H1 (cell line): ENCODE measurements at regions not wholly inside any gene's neighbourhood (a gene's known extent, or its start where the extent isn't known, plus 50 kb on each side); places are given as distances from the start of the nearest gene placed in this dataset.

Source experiments
- CTCF ChIA-PET: fragments of 300-600 bp; sonication (Branson Sonifier 250); formaldehyde crosslinking; loops from one replicate; lab custom pipeline; 2021; ENCODE audit not compliant: partially characterized antibody; lab: Charles Lee
- POLR2A ChIA-PET: fragments of 300-600 bp; sonication (Branson Sonifier 250); formaldehyde crosslinking; loops from one replicate; lab custom pipeline; 2021; ENCODE audit warnings: inconsistent platforms; ENCODE audit not compliant: partially characterized antibody; lab: Charles Lee
- DNase-seq, 2 experiments: peaks; one replicate each; pipeline versions ENCODE4 v3.0.0 to v3.0.0-alpha.2; 2010 to 2022; ENCODE audit warnings: low spot score in 2 of 2, low read depth in 1 of 2, mixed read lengths in 1 of 2
- FAIRE-seq: peaks from 2 replicates; lab custom pipeline; 2011; peaks lifted over from hg19 to GRCh38; lab: Jason Lieb, UNC
- H2AFZ ChIP-seq: 2 replicates; pipeline ENCODE4 v1.8.1; 2012; ENCODE audit warnings: low read length, inconsistent platforms
- H2AK5ac ChIP-seq: 2 replicates; pipeline ENCODE4 v1.6.1; 2013; ENCODE audit warnings: low read depth, low read length
- H2BK120ac ChIP-seq: replicated peaks from 2 replicates; pipeline ENCODE3; 2013; ENCODE audit warnings: low read depth, low read length, inconsistent platforms
- H2BK12ac ChIP-seq: 2 replicates; pipeline ENCODE4 v1.6.1; 2013; ENCODE audit warnings: low read depth, low read length
- H2BK15ac ChIP-seq: 2 replicates; pipeline ENCODE4 v1.6.1; 2013; ENCODE audit warnings: low read length
- H2BK20ac ChIP-seq: 2 replicates; pipeline ENCODE4 v1.6.1; 2013; ENCODE audit warnings: low read length
- H2BK5ac ChIP-seq: 2 replicates; pipeline ENCODE4 v1.6.1; 2013; ENCODE audit warnings: low read depth, low read length
- H3K14ac ChIP-seq: 2 replicates; pipeline ENCODE4 v1.6.1; 2013; ENCODE audit warnings: inconsistent platforms; ENCODE audit not compliant: insufficient read length
- H3K18ac ChIP-seq: 2 replicates; pipeline ENCODE4 v1.6.1; 2013; ENCODE audit warnings: low read length; ENCODE audit errors: extremely low read depth
- H3K23ac ChIP-seq: 2 replicates; pipeline ENCODE4 v1.6.1; 2013; ENCODE audit warnings: inconsistent platforms; ENCODE audit not compliant: insufficient read length
- H3K23me2 ChIP-seq: 2 replicates; pipeline ENCODE4 v1.6.1; 2013; ENCODE audit warnings: low read depth, low read length
- H3K27ac ChIP-seq: 2 replicates; pipeline ENCODE4 v1.6.1; 2011; ENCODE audit warnings: low read depth, low read length, inconsistent platforms
- H3K27me3 ChIP-seq, 4 experiments: replicated peaks in 1 of 4; 1 replicate in 1 of 4; 2 replicates in 3 of 4; pipeline versions ENCODE4 v1.6.1 to v1.8.1; 2011 to 2013; ENCODE audit warnings: low read length in 3 of 4, mild to moderate bottlenecking in 3 of 4, inconsistent platforms in 2 of 4, mixed read lengths in 2 of 4, moderate library complexity in 1 of 4; ENCODE audit not compliant: control insufficient read depth in 3 of 4, insufficient read depth in 3 of 4; ENCODE audit errors: extremely low read depth in 1 of 4
- H3K36me3 ChIP-seq, 4 experiments: 2 replicates each; pipeline versions ENCODE4 v1.6.1 to v1.8.1; 2011 to 2013; ENCODE audit warnings: mild to moderate bottlenecking in 4 of 4, low read length in 3 of 4, moderate library complexity in 2 of 4, control low read depth in 1 of 4, inconsistent platforms in 1 of 4; ENCODE audit not compliant: insufficient read depth in 4 of 4, control insufficient read depth in 2 of 4
- H3K4ac ChIP-seq: replicated peaks from 2 replicates; pipeline ENCODE3; 2013; ENCODE audit warnings: low read length, low read depth, mixed read lengths, inconsistent platforms; ENCODE audit not compliant: insufficient read length
- H3K4me1 ChIP-seq, 4 experiments: replicated peaks in 1 of 4; 1 replicate in 1 of 4; 2 replicates in 3 of 4; pipeline versions ENCODE4 v1.6.1 to v1.8.1; 2011 to 2013; ENCODE audit warnings: low read length in 3 of 4, inconsistent platforms in 2 of 4, mixed read lengths in 1 of 4; ENCODE audit not compliant: insufficient read depth in 4 of 4, control insufficient read depth in 3 of 4
- H3K4me2 ChIP-seq, 2 experiments: 2 replicates each; pipeline versions ENCODE4 v1.6.1 to v1.8.1; 2011 to 2013; ENCODE audit warnings: low read depth in 2 of 2, low read length in 2 of 2, control low read depth in 1 of 2, inconsistent platforms in 1 of 2, mild to moderate bottlenecking in 1 of 2; ENCODE audit not compliant: insufficient read depth in 1 of 2
- H3K4me3 ChIP-seq, 4 experiments: fragments of 200-600, 300-600 bp in 1 of 4; sonication (generic), shearing (Covaris generic), sonication (Bioruptor Twin) in 1 of 4; 2 replicates each; pipeline versions ENCODE4 v1.5.1 to v1.8.1; 2011 to 2016; ENCODE audit warnings: low read length in 4 of 4, low read depth in 3 of 4, control low read depth in 2 of 4, inconsistent platforms in 2 of 4, mild to moderate bottlenecking in 2 of 4, mixed read lengths in 1 of 4, moderate library complexity in 1 of 4; ENCODE audit not compliant: insufficient read depth in 2 of 4; ENCODE audit errors: extremely low read depth in 1 of 4
- H3K56ac ChIP-seq: replicated peaks from 2 replicates; pipeline ENCODE3; 2013; ENCODE audit warnings: low read depth, mild to moderate bottlenecking, mixed read lengths, low read length, inconsistent platforms; ENCODE audit not compliant: insufficient read length
- H3K79me1 ChIP-seq: 2 replicates; pipeline ENCODE4 v1.6.1; 2013; ENCODE audit warnings: low read depth, low read length, control low read depth
- H3K79me2 ChIP-seq, 2 experiments: 2 replicates each; pipeline versions ENCODE4 v1.6.1 to v1.8.1; 2012 to 2013; ENCODE audit warnings: low read length in 2 of 2, mild to moderate bottlenecking in 2 of 2, inconsistent platforms in 1 of 2; ENCODE audit not compliant: insufficient read depth in 2 of 2, control insufficient read depth in 1 of 2
- H3K9ac ChIP-seq, 4 experiments: replicated peaks in 1 of 4; 1 replicate in 1 of 4; 2 replicates in 3 of 4; pipeline versions ENCODE4 v1.6.1 to v1.8.1; 2011 to 2013; ENCODE audit warnings: low read depth in 3 of 4, low read length in 3 of 4, control low read depth in 2 of 4, mild to moderate bottlenecking in 2 of 4, moderate library complexity in 2 of 4, inconsistent platforms in 1 of 4; ENCODE audit errors: extremely low read depth in 1 of 4
- H3K9me3 ChIP-seq, 2 experiments: 2 replicates each; pipeline versions ENCODE4 v1.6.1 to v1.8.1; 2012 to 2013; ENCODE audit warnings: mild to moderate bottlenecking in 2 of 2, moderate library complexity in 2 of 2, control low read depth in 1 of 2, inconsistent platforms in 1 of 2, low read depth in 1 of 2, low read length in 1 of 2, mixed read lengths in 1 of 2; ENCODE audit not compliant: insufficient read depth in 2 of 2
- H4K20me1 ChIP-seq, 2 experiments: replicated peaks in 1 of 2; 2 replicates each; pipeline versions ENCODE3 to v1.8.1; 2011 to 2013; ENCODE audit warnings: inconsistent platforms in 2 of 2, low read length in 2 of 2, mild to moderate bottlenecking in 1 of 2; ENCODE audit not compliant: insufficient read depth in 2 of 2, control insufficient read depth in 1 of 2
- H4K5ac ChIP-seq: 2 replicates; pipeline ENCODE4 v1.6.1; 2013; ENCODE audit warnings: low read length, low read depth, mixed read lengths, inconsistent platforms; ENCODE audit not compliant: insufficient read length
- H4K8ac ChIP-seq: 2 replicates; pipeline ENCODE4 v1.8.0; 2013; ENCODE audit warnings: mild to moderate bottlenecking, moderate library complexity, low read length, inconsistent platforms; ENCODE audit not compliant: insufficient read depth; ENCODE audit errors: extremely low read depth
- H4K91ac ChIP-seq: replicated peaks from 2 replicates; pipeline ENCODE3; 2013; ENCODE audit warnings: low read length, mixed read lengths, inconsistent platforms; ENCODE audit not compliant: insufficient read length
- BACH1 ChIP-seq: IDR thresholded peaks from 2 replicates; pipeline ENCODE4 v1.6.1; 2012; ENCODE audit warnings: low read length, improper control_type of control experiment
- CBX8 ChIP-seq: fragments of 300-800, 300-1000 bp; sonication (generic); IDR thresholded peaks from 2 replicates; pipeline ENCODE4 v1.7.1; 2016; ENCODE audit warnings: low read depth, low read length, borderline replicate concordance
- CHD1 ChIP-seq: IDR thresholded peaks from 2 replicates; pipeline ENCODE4 v1.6.1; 2012; ENCODE audit warnings: low read depth, low read length, improper control_type of control experiment
- CHD2 ChIP-seq: IDR thresholded peaks from 2 replicates; pipeline ENCODE4 v1.6.1; 2012; ENCODE audit warnings: low read length, improper control_type of control experiment
- CTBP2 ChIP-seq: IDR thresholded peaks from 2 replicates; pipeline ENCODE4 v1.7.0; 2011; ENCODE audit warnings: borderline replicate concordance, mild to moderate bottlenecking, moderate library complexity, mixed read lengths, low read length; ENCODE audit not compliant: insufficient read depth, insufficient read length
- EZH2 ChIP-seq: fragments of 200-600 bp; sonication (generic); IDR thresholded peaks from 2 replicates; pipeline ENCODE4 v1.7.1; 2012; ENCODE audit warnings: low read depth, mild to moderate bottlenecking, moderate library complexity, low read length, inconsistent platforms; ENCODE audit not compliant: severe bottlenecking
- GTF2F1 ChIP-seq: IDR thresholded peaks from 2 replicates; pipeline ENCODE4 v1.6.1; 2012; ENCODE audit warnings: low read depth, low read length, improper control_type of control experiment, borderline replicate concordance
- RXRA ChIP-seq: IDR thresholded peaks from 2 replicates; pipeline ENCODE4 v1.6.1; 2011; ENCODE audit warnings: low read depth, mild to moderate bottlenecking, low read length, moderate library complexity; ENCODE audit not compliant: insufficient read depth
- SIRT6 ChIP-seq: IDR thresholded peaks from one replicate; pipeline ENCODE4 v1.7.1; 2012; ENCODE audit warnings: low read length, inconsistent platforms
- SP2 ChIP-seq: IDR thresholded peaks from 2 replicates; pipeline ENCODE4 v1.6.1; 2012; ENCODE audit warnings: mild to moderate bottlenecking, low read length, inconsistent platforms
- TEAD4 ChIP-seq: IDR thresholded peaks from 2 replicates; pipeline ENCODE4 v1.6.1; 2012; ENCODE audit warnings: low read depth, low read length, inconsistent platforms, mixed read lengths
- WGBS, 2 experiments: shearing (Covaris generic) in 1 of 2; methylation state at CpG; one replicate each; pipeline versions ENCODE4 v1.1.6 to v1.1.7; 2013 to 2015; ENCODE audit warnings: low lambda C conversion rate in 2 of 2, mixed read lengths in 2 of 2, inconsistent platforms in 1 of 2, low coverage in 1 of 2, missing lambda C conversion rate in 1 of 2; ENCODE audit not compliant: insufficient replicate concordance in 2 of 2, insufficient coverage in 1 of 2, insufficient read length in 1 of 2; ENCODE audit errors: extremely low coverage in 1 of 2, missing lambda C conversion rate in 1 of 2; 5-methylcytosine and 5-hydroxymethylcytosine counted together
- TF ChIP-seq, protein P1 (sequence below): IDR thresholded peaks from 2 replicates; pipeline ENCODE4 v1.6.1; 2012; ENCODE audit warnings: inconsistent platforms
- TF ChIP-seq, protein P2 (sequence below): IDR thresholded peaks from 2 replicates; pipeline ENCODE4 v1.6.1; 2012; ENCODE audit warnings: low read length, inconsistent platforms

DNA sequence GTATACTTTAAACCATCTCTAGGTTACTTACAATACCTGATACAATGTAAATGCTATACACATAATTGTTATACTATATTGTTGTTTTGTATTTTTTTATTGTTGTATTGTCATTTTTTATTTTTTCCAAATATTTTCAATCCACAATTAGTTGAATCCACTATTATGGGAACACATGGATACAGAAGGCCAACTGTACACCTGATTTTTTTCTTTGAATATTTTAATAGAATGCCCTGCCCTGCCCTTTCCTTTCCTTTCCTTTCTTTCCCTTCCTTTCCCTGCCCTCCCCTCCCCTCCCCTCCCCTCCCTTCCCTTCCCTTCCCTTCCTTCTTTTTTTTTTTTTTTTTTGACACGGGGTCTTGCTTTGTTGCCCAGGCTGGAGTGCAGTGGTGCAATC lies 120.2 kb downstream of the SLC4A3 start:
- H4K91ac ChIP-seq: no peak overlapping the region
- H4K5ac ChIP-seq: no peak overlapping the region
- WGBS, 2 experiments: no CpG with 5 or more reads among the region's 1 CpG
- no peak overlapping the region for H3K4me2 ChIP-seq
- H3K4me3 ChIP-seq: no peak overlapping the region
- no peak overlapping the region for H2BK5ac ChIP-seq
- no peaks in the 10 kb centered on the region for H3K79me1 ChIP-seq
- H3K27ac ChIP-seq: no peak overlapping the region
- H2BK12ac ChIP-seq: no peak overlapping the region
- no peaks in the 10 kb centered on the region for H3K23me2 ChIP-seq
- no peaks in the 10 kb centered on the region; a peak in 1 of 7 replicates for H3K27me3 ChIP-seq
- POLR2A ChIA-PET: no interaction called here
- H3K36me3 ChIP-seq: peaks cover 0 to 4% (median 0%) of the 10 kb centered on the region in 4 experiments; a peak in 1 of 8 replicates
- H3K23ac ChIP-seq: no peak overlapping the region
- FAIRE-seq (no peak), DNase-seq (no peak)
- H3K14ac ChIP-seq: no peak overlapping the region
- H3K9me3 ChIP-seq: peaks cover 0 to 18% of the 10 kb centered on the region in 2 experiments; a peak in 2 of 4 replicates
- H2BK20ac ChIP-seq: no peak overlapping the region
- H2AK5ac ChIP-seq: no peak overlapping the region
- H3K4me1 ChIP-seq: no peaks in the 10 kb centered on the region
- H2BK15ac ChIP-seq: no peak overlapping the region
- no peak overlapping the region for H2BK120ac ChIP-seq
- no peak overlapping the region for H3K56ac ChIP-seq
- H3K79me2 ChIP-seq: no peaks in the 10 kb centered on the region
- no peak overlapping the region for H2AFZ ChIP-seq
- H4K20me1 ChIP-seq: no peaks in the 10 kb centered on the region
- H3K18ac ChIP-seq: no peak overlapping the region
- CTCF ChIA-PET: interaction anchor here (1.5 kb wide), 1 partner anchor 11 kb away, joined by 4 read pairs; no protein-coding TSS in a partner anchor
- no peak overlapping the region for H3K4ac ChIP-seq
- H3K9ac ChIP-seq: no peak overlapping the region
- no peak overlapping the region for H4K8ac ChIP-seq
- TF ChIP-seq RXRA: no peak
- TF ChIP-seq EZH2: no peak
- no peak for TF ChIP-seq CHD1
- no peak for TF ChIP-seq CBX8
- no peak for TF ChIP-seq GTF2F1
- TF ChIP-seq, protein P1, sequence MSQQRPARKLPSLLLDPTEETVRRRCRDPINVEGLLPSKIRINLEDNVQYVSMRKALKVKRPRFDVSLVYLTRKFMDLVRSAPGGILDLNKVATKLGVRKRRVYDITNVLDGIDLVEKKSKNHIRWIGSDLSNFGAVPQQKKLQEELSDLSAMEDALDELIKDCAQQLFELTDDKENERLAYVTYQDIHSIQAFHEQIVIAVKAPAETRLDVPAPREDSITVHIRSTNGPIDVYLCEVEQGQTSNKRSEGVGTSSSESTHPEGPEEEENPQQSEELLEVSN: no peak
- no peak for TF ChIP-seq TEAD4
- TF ChIP-seq, protein P2, sequence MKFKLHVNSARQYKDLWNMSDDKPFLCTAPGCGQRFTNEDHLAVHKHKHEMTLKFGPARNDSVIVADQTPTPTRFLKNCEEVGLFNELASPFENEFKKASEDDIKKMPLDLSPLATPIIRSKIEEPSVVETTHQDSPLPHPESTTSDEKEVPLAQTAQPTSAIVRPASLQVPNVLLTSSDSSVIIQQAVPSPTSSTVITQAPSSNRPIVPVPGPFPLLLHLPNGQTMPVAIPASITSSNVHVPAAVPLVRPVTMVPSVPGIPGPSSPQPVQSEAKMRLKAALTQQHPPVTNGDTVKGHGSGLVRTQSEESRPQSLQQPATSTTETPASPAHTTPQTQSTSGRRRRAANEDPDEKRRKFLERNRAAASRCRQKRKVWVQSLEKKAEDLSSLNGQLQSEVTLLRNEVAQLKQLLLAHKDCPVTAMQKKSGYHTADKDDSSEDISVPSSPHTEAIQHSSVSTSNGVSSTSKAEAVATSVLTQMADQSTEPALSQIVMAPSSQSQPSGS: no peak
- TF ChIP-seq SIRT6: no peak
- no peak for TF ChIP-seq CTBP2
- TF ChIP-seq SP2: no peak
- no peak for TF ChIP-seq CHD2
- no peak for TF ChIP-seq BACH1
